HUDEP-2 (cell line): ENCODE measurements at regions not wholly inside any gene's neighbourhood (a gene's known extent, or its start where the extent isn't known, plus 50 kb on each side); places are given as distances from the start of the nearest gene placed in this dataset.
"Not testable (repeated sequence)": the region's sequence is repeated elsewhere in the genome, so short reads cannot be mapped to it uniquely, and the experiment has no call there.

Source experiments
- DNase-seq, 76 experiments: peaks; one replicate each; lab custom pipeline; 2025; ENCODE audit not compliant: unreplicated experiment in 76 of 76; lab: John Stamatoyannopoulos, UW

GRCh38 chr4:137405833-137406232 is 126.5 kb downstream of the PCDH18 start:
- not testable (repeated sequence) for DNase-seq

- no peak for DNase-seq
Measured at GRCh38 chr4:137394018-137394417, 138.3 kb downstream of the PCDH18 start.

- DNase-seq: no peak
Measured at GRCh38 chr4:137393044-137393443, 139.2 kb downstream of the PCDH18 start.

- no peak for DNase-seq
Measured at GRCh38 chr4:137390707-137391106, 141.6 kb downstream of the PCDH18 start.

- no peak for DNase-seq
Measured at GRCh38 chr4:137389911-137390520, 142.3 kb downstream of the PCDH18 start.

GRCh38 chr4:137387924-137388323 is 144.4 kb downstream of the PCDH18 start:
- no peak for DNase-seq

GRCh38 chr4:137384476-137384875 is 147.8 kb downstream of the PCDH18 start:
- no peak for DNase-seq

- DNase-seq: no peak
Measured at GRCh38 chr4:137378821-137379220, 153.5 kb downstream of the PCDH18 start.

- DNase-seq: no peak
Measured at GRCh38 chr4:137378393-137378792, 153.9 kb downstream of the PCDH18 start.

- DNase-seq: no peak
Measured at GRCh38 chr4:137376312-137376711, 156.0 kb downstream of the PCDH18 start.

GRCh38 chr4:137375111-137375850 is 157.0 kb downstream of the PCDH18 start:
- no peak for DNase-seq

GRCh38 chr4:137370679-137371078 is 161.6 kb downstream of the PCDH18 start:
- DNase-seq: no peak

- no peak for DNase-seq
Measured at GRCh38 chr4:137370206-137370633, 162.1 kb downstream of the PCDH18 start.

- DNase-seq: no peak
Measured at GRCh38 chr4:137367620-137368019, 164.7 kb downstream of the PCDH18 start.

GRCh38 chr4:137363496-137363895 is 168.8 kb downstream of the PCDH18 start:
- no peak for DNase-seq

- no peak for DNase-seq
Measured at GRCh38 chr4:137361756-137362470, 170.4 kb downstream of the PCDH18 start.

- DNase-seq: no peak
Measured at GRCh38 chr4:137360761-137361160, 171.5 kb downstream of the PCDH18 start.

- DNase-seq: no peak
Measured at GRCh38 chr4:137359691-137360315, 172.5 kb downstream of the PCDH18 start.

GRCh38 chr4:137354562-137354961 is 177.7 kb downstream of the PCDH18 start:
- DNase-seq: not testable (repeated sequence)

GRCh38 chr4:137347371-137347770 is 184.9 kb downstream of the PCDH18 start:
- DNase-seq: no peak

GRCh38 chr4:137345597-137345996 is 186.7 kb downstream of the PCDH18 start:
- DNase-seq: no peak
